GM12864 (cell line): ENCODE measurements at regions not wholly inside any gene's neighbourhood (a gene's known extent, or its start where the extent isn't known, plus 50 kb on each side); places are given as distances from the start of the nearest gene placed in this dataset.

ENCODE experiments used
- DNase-seq: peaks from one replicate; pipeline ENCODE4 v3.0.0-alpha.2; 2011; ENCODE audit warnings: low read depth
- H3K4me3 ChIP-seq: 2 replicates; pipeline ENCODE4 v1.5.1; 2011; ENCODE audit warnings: mild to moderate bottlenecking, low read depth, low read length, control low read depth
- CTCF ChIP-seq: IDR thresholded peaks from 2 replicates; pipeline ENCODE4 v1.5.1; 2011; ENCODE audit warnings: low read depth, mild to moderate bottlenecking, moderate library complexity, low read length, control low read depth, inconsistent platforms; ENCODE audit errors: missing control alignments

GRCh38 chr3:8298021-8298954 lies 203.3 kb upstream of the LMCD1 start:
- TF ChIP-seq CTCF, result no peak
- DNase-seq, result no peak
- no peak overlapping the region for H3K4me3 ChIP-seq

DNA sequence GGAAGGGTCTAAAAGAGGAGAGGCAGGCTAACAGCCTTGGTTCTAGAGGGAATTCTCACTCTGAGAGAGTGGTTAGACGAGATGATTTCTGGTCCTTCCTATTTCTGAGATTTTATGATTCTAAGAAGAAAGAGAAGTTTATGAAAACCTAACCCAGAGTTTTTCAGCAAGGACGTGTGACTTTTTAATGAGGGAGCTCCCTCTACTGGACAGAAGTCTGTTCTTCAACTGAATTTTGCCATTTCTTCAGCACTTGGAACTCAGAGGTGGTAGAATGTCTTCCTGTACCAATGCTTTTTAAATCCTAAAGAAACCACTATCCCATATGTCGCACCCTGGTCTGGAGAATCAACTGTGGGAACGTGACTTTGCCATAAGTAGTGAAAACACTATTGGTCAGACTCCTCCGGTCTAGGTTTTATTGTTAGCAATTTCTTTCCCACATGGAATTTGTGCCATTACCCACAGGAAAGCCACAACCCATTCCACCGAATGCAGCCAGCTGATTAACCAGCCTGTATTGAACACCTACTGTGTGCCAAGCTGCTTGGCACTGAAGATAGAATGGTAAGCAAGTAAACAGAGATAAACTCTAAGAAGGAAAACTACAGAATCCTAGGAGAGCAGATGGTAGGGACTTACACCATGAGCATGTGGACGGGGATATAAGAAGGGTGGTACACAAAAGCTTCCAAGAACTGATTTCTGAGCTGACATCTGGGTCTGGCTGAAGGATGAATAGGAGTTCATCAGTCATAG lies 199.5 kb upstream of the LMCD1 start:
- H3K4me3 ChIP-seq, result no peak overlapping the region
- DNase-seq, result peak; percentile 5
- peak; percentile 71 for TF ChIP-seq CTCF

DNA sequence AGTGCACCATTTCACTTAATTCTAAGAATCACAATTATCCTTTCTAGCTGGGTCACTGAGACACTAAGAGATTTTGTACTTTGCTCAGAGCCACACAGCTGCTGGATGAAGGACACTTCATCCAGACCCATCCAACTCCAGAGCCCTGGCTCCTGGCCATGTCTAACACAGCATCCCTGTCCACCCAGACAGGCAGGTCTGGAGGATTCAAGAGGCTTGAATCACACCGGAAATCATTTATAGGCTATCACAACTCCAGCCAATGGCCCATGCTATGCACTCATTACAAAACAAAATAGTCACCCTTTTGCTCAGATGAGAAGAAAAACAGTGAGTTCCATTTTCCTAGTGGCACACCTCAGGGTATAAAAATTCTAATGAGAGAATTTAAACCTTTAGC lies 198.2 kb upstream of the LMCD1 start:
- no peak for TF ChIP-seq CTCF

GRCh38 chr3:8305371-8305770 lies 196.3 kb upstream of the LMCD1 start:
- no peak for DNase-seq
- no peak overlapping the region for H3K4me3 ChIP-seq
- TF ChIP-seq CTCF, result no peak

More for the DNA sequence above, 198.2 kb upstream of the LMCD1 start:
- DNase-seq, result no peak
- no peak overlapping the region for H3K4me3 ChIP-seq

DNA sequence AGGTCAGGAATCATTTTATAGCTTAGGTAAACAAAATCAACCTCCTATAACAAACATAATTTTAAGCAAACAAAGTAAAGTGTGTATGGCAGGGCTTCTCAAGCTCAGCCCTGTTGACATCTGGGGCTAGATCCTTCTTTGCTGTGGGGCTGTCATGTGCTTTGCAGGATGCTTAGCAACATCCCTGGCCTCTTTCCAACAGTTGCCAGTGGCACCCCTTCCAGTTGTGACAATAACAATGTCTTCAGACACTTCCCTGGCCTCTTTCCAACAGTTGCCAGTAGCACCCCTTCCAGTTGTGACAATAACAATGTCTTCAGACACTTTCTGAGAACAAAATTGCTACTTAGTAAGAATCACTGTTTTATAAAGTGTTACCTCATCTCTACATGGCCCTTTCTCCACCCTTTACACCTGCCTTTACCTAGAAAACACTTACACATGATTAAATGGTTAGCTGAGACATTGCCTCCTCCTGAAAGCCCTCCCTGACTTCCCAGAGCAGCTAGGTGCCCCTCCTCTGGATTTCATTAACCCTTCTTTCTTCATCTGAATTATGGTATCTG lies 194.0 kb upstream of the LMCD1 start:
- no peak for TF ChIP-seq CTCF
- H3K4me3 ChIP-seq, result no peak overlapping the region
- DNase-seq, result no peak

DNA sequence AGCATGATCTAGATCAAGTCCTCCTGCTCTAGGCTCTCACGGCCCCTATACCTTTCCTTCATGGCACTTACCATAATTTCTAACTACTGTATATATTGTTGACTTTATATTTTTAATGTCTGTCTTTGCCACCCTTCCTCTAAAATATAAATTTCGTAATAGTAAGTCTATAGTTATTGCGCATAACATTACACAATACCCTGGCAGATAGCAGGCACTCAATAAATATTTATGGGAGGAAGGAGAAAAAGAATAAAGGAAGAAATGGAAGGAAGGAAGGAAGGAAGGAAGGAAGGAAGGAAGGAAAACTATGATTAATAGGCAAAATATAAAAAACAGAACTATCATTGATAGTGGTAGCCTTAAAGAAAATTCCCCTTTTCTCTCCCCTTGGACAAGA lies 190.3 kb upstream of the LMCD1 start:
- no peak for DNase-seq
- TF ChIP-seq CTCF, result no peak
- no peak overlapping the region for H3K4me3 ChIP-seq
